Stomach (tissue), 8 donors: ENCODE measurements at regions not wholly inside any gene's neighbourhood (a gene's known extent, or its start where the extent isn't known, plus 50 kb on each side); places are given as distances from the start of the nearest gene placed in this dataset.

Experiments used
- DNase-seq, 2 donors: peaks; one replicate each; pipeline versions ENCODE4 v3.0.0 to v3.0.0-alpha.2; 2013 to 2019
- H3K27ac ChIP-seq, 5 donors: fragments of 200-600 bp in 4 of 5; sonication (generic) in 4 of 5; one replicate each; pipeline ENCODE4 v1.5.1; 2013 to 2019; ENCODE audit warnings: mild to moderate bottlenecking in 1 of 5, moderate library complexity in 1 of 5
- H3K27me3 ChIP-seq, 3 donors: fragments of 200-600 bp; sonication (generic); one replicate each; pipeline ENCODE4 v1.5.1; 2017 to 2019; ENCODE audit warnings: mixed run types in 1 of 3
- H3K36me3 ChIP-seq, 4 donors: fragments of 200-600 bp; sonication (generic); 1 replicate in 3 of 4; 2 replicates in 1 of 4; pipeline ENCODE4 v1.5.1; 2016 to 2019
- H3K4me1 ChIP-seq, 4 donors: fragments of 200-600 bp; sonication (generic); one replicate each; pipeline ENCODE4 v1.5.1; 2016 to 2019
- H3K4me3 ChIP-seq, 4 donors: fragments of 200-600 bp; sonication (generic) in 3 of 4; one replicate each; pipeline ENCODE4 v1.5.1; 2016 to 2019; ENCODE audit warnings: mild to moderate bottlenecking in 1 of 4
- H3K9me3 ChIP-seq, 4 donors: fragments of 200-600 bp; sonication (generic); one replicate each; pipeline ENCODE4 v1.5.1; 2016 to 2019
- EP300 ChIP-seq: sonication (generic); formaldehyde crosslinking; IDR thresholded peaks from one replicate; pipeline ENCODE4 v1.6.1; 2017; ENCODE audit warnings: antibody characterized with exemption
- POLR2A ChIP-seq, 4 donors: fragments of 450-650 bp; IDR thresholded peaks; one replicate each; pipeline ENCODE4 v1.6.1; 2016; ENCODE audit warnings: antibody characterized with exemption in 4 of 4, control low read depth in 2 of 4, mild to moderate bottlenecking in 1 of 4, moderate library complexity in 1 of 4
- POLR2AphosphoS5 ChIP-seq, 3 donors: sonication (generic); formaldehyde crosslinking; IDR thresholded peaks; one replicate each; pipeline ENCODE4 v1.6.1; 2016; ENCODE audit warnings: antibody characterized with exemption in 3 of 3
- WGBS, 5 donors: extraction: QIAGEN DNeasy Blood & Tissue Kit in 3 of 5; methylation state at CpG; one replicate each; pipeline versions ENCODE4 v1.1.5 to v1.1.7; 2013 to 2018; 5-methylcytosine and 5-hydroxymethylcytosine counted together
- intact Hi-C: fragments of 100-400 bp; cut with DNase I; formaldehyde crosslinking; loops from one replicate; pipeline ENCODE4 v1.15.1; 2023; ENCODE audit warnings: low total_unique reads
- TF ChIP-seq, protein P1 (sequence below), 7 experiments: fragments of 450-650 bp in 4 of 7; fragments of 200-600 bp in 3 of 7; sonication (generic) in 3 of 7; IDR thresholded peaks; one replicate each; pipeline ENCODE4 v1.5.1; 2016 to 2019; ENCODE audit warnings: antibody characterized with exemption in 7 of 7, control low read depth in 2 of 7, mild to moderate bottlenecking in 1 of 7
- donor health status: healthy with polysubstance abuse.
- donor health status: Bipolar disorder and iron deficiency.
- donor health status: healthy.

GRCh38 chr1:165052431-165052830, 304.1 kb downstream of the LMX1A start:
- TF ChIP-seq, protein P1, sequence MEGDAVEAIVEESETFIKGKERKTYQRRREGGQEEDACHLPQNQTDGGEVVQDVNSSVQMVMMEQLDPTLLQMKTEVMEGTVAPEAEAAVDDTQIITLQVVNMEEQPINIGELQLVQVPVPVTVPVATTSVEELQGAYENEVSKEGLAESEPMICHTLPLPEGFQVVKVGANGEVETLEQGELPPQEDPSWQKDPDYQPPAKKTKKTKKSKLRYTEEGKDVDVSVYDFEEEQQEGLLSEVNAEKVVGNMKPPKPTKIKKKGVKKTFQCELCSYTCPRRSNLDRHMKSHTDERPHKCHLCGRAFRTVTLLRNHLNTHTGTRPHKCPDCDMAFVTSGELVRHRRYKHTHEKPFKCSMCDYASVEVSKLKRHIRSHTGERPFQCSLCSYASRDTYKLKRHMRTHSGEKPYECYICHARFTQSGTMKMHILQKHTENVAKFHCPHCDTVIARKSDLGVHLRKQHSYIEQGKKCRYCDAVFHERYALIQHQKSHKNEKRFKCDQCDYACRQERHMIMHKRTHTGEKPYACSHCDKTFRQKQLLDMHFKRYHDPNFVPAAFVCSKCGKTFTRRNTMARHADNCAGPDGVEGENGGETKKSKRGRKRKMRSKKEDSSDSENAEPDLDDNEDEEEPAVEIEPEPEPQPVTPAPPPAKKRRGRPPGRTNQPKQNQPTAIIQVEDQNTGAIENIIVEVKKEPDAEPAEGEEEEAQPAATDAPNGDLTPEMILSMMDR (IDR thresholded peaks at IDR 0.05): no peak
- TF ChIP-seq EP300 (no peak), POLR2AphosphoS5 (IDR thresholded peaks at IDR 0.05) (no peak), POLR2A (IDR thresholded peaks at IDR 0.05) (no peak)
- intact Hi-C loops: no loop called here
- Histone ChIP-seq H3K27ac (no peak overlapping the region), H3K4me1 (no peaks in the 10 kb centered on the region), H3K9me3 (no peaks in the 10 kb centered on the region), H3K4me3 (no peak overlapping the region), H3K36me3 (no peaks in the 10 kb centered on the region), H3K27me3 (no peaks in the 10 kb centered on the region)
- WGBS, 5 donors: 68 to 80% (median 75%) methylated on average over 4 of the region's 4 CpGs
- DNase-seq: no peak

- WGBS, 5 donors: 72 to 80% (median 80%) methylated on average over 5 of the region's 5 CpGs
- H3K9me3 ChIP-seq: no peaks in the 10 kb centered on the region
- TF ChIP-seq, protein P1 (IDR thresholded peaks at IDR 0.05): no peak
- no peak for TF ChIP-seq EP300
- TF ChIP-seq POLR2AphosphoS5 (IDR thresholded peaks at IDR 0.05): no peak
- TF ChIP-seq POLR2A (IDR thresholded peaks at IDR 0.05): no peak
- intact Hi-C loops: no loop called here
- DNase-seq: no peak
- no peaks in the 10 kb centered on the region for H3K4me1 ChIP-seq
- H3K27me3 ChIP-seq: no peaks in the 10 kb centered on the region
- no peak overlapping the region for H3K4me3 ChIP-seq
- no peaks in the 10 kb centered on the region for H3K36me3 ChIP-seq
- H3K27ac ChIP-seq: no peak overlapping the region
These were observed 306.3 kb downstream of the LMX1A start for GRCh38 chr1:165050246-165050645.

GRCh38 chr1:165047994-165048393, 308.5 kb downstream of the LMX1A start:
- Histone ChIP-seq H3K4me3 (no peak overlapping the region), H3K27ac (no peak overlapping the region), H3K9me3 (no peaks in the 10 kb centered on the region), H3K36me3 (no peaks in the 10 kb centered on the region), H3K27me3 (no peaks in the 10 kb centered on the region), H3K4me1 (no peaks in the 10 kb centered on the region)
- 28 to 61% (median 39%) methylated on average over 10 of the region's 10 CpGs for WGBS, 5 donors
- no peak for DNase-seq
- no peak for TF ChIP-seq POLR2AphosphoS5 (IDR thresholded peaks at IDR 0.05)
- no peak for TF ChIP-seq POLR2A (IDR thresholded peaks at IDR 0.05)
- no peak for TF ChIP-seq EP300
- TF ChIP-seq, protein P1 (IDR thresholded peaks at IDR 0.05): no peak
- intact Hi-C loops: no loop called here

DNA sequence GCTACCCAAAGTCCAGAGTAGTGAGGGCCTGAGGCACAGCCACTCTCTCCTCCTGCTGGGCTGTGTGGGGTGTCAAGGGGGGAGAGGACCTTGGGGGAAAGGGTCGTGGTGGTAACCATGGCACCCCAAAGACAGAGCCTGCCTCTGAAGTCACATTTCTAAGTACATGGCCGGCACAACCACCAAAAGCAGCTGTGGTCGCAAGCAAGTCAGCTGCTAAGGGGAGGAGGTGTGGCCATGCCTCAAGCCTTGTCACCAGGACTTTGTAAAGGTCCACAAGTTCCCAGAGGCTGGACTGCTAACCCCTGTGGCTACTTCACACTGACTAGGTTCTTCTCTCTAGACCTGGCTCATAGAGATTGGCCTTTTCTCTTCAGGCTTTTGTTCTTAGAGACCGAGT, 310.6 kb downstream of the LMX1A start:
- intact Hi-C loops: no loop called here
- Histone ChIP-seq H3K27me3 (no peaks in the 10 kb centered on the region), H3K27ac (no peak overlapping the region), H3K36me3 (no peaks in the 10 kb centered on the region), H3K4me3 (no peak overlapping the region), H3K4me1 (no peaks in the 10 kb centered on the region), H3K9me3 (no peaks in the 10 kb centered on the region)
- 62 to 80% (median 77%) methylated on average over 4 of the region's 4 CpGs for WGBS, 5 donors
- TF ChIP-seq EP300: no peak
- TF ChIP-seq, protein P1 (IDR thresholded peaks at IDR 0.05): no peak
- TF ChIP-seq POLR2A (IDR thresholded peaks at IDR 0.05): no peak
- TF ChIP-seq POLR2AphosphoS5 (IDR thresholded peaks at IDR 0.05): no peak
- DNase-seq: no peak
